Keratinocyte (primary cell): ENCODE measurements at regions not wholly inside any gene's neighbourhood (a gene's known extent, or its start where the extent isn't known, plus 50 kb on each side); places are given as distances from the start of the nearest gene placed in this dataset.

Experiments used
- DNase-seq: peaks from one replicate; pipeline ENCODE4 v3.0.0-alpha.2; 2011; ENCODE audit warnings: low read depth, missing footprints, low spot score
- FAIRE-seq: peaks from 2 replicates; lab custom pipeline; 2011; peaks lifted over from hg19 to GRCh38; lab: Jason Lieb, UNC
- H2AFZ ChIP-seq: 2 replicates; pipeline ENCODE4 v1.6.0; 2012; ENCODE audit warnings: low read length, control low read depth, inconsistent platforms; ENCODE audit not compliant: control insufficient read depth
- H3K27ac ChIP-seq: 2 replicates; pipeline ENCODE4 v1.5.1; 2011; ENCODE audit warnings: low read length; ENCODE audit not compliant: control insufficient read depth, insufficient read depth
- H3K27me3 ChIP-seq: 3 replicates; pipeline ENCODE4 v1.6.0; 2011; ENCODE audit warnings: low read length; ENCODE audit not compliant: control insufficient read depth, insufficient read depth; ENCODE audit errors: extremely low read depth
- H3K36me3 ChIP-seq, 2 experiments: 2 replicates in 1 of 2; 3 replicates in 1 of 2; pipeline ENCODE4 v1.5.1; 2011; ENCODE audit warnings: low read length in 2 of 2, mild to moderate bottlenecking in 1 of 2; ENCODE audit not compliant: control insufficient read depth in 2 of 2, insufficient read depth in 2 of 2; ENCODE audit errors: extremely low read depth in 1 of 2
- H3K4me1 ChIP-seq: 3 replicates; pipeline ENCODE4 v1.5.1; 2011; ENCODE audit warnings: low read length; ENCODE audit not compliant: control insufficient read depth, insufficient read depth; ENCODE audit errors: extremely low read depth
- H3K4me2 ChIP-seq: 3 replicates; pipeline ENCODE4 v1.6.0; 2011; ENCODE audit warnings: low read depth, low read length; ENCODE audit not compliant: control insufficient read depth, insufficient read depth; ENCODE audit errors: extremely low read depth
- H3K4me3 ChIP-seq, 3 experiments: fragments of 200-600 bp in 1 of 3; sonication (generic) in 1 of 3; 2 replicates in 2 of 3; 3 replicates in 1 of 3; pipeline ENCODE4 v1.5.1; 2011 to 2016; ENCODE audit warnings: low read length in 3 of 3, mild to moderate bottlenecking in 3 of 3, control low read depth in 2 of 3, inconsistent platforms in 1 of 3, low read depth in 1 of 3, mixed read lengths in 1 of 3, mixed run types in 1 of 3, moderate library complexity in 1 of 3; ENCODE audit not compliant: control insufficient read depth in 2 of 3, insufficient read depth in 2 of 3; ENCODE audit errors: extremely low read depth in 1 of 3
- H3K79me2 ChIP-seq: 2 replicates; pipeline ENCODE4 v1.6.0; 2012; ENCODE audit warnings: low read length; ENCODE audit not compliant: control insufficient read depth, insufficient read depth
- H3K9ac ChIP-seq: 3 replicates; pipeline ENCODE4 v1.6.0; 2011; ENCODE audit warnings: low read length; ENCODE audit not compliant: control insufficient read depth, insufficient read depth; ENCODE audit errors: extremely low read depth
- H3K9me1 ChIP-seq: 3 replicates; pipeline ENCODE4 v1.6.0; 2011; ENCODE audit warnings: low read length; ENCODE audit not compliant: control insufficient read depth, insufficient read depth; ENCODE audit errors: extremely low read depth
- H3K9me3 ChIP-seq: 2 replicates; pipeline ENCODE4 v1.5.1; 2012; ENCODE audit warnings: low read depth, low read length; ENCODE audit not compliant: control insufficient read depth
- H4K20me1 ChIP-seq: 3 replicates; pipeline ENCODE4 v1.6.0; 2011; ENCODE audit warnings: low read length; ENCODE audit not compliant: control insufficient read depth, insufficient read depth; ENCODE audit errors: extremely low read depth
- CTCF ChIP-seq, 3 experiments: IDR thresholded peaks in 1 of 3; conservative IDR thresholded peaks in 1 of 3; optimal IDR thresholded peaks in 1 of 3; 2 replicates in 2 of 3; 3 replicates in 1 of 3; pipeline versions ENCODE3 to v1.5.1; 2011; ENCODE audit warnings: low read length in 3 of 3, mild to moderate bottlenecking in 3 of 3, moderate library complexity in 2 of 3, control low read depth in 1 of 3, inconsistent platforms in 1 of 3; ENCODE audit not compliant: insufficient read depth in 2 of 3; ENCODE audit errors: extremely low read depth in 1 of 3
- EZH2 ChIP-seq: IDR thresholded peaks from one replicate; pipeline ENCODE4 v1.6.1; 2012; ENCODE audit warnings: inconsistent platforms, mild to moderate bottlenecking, low read length, moderate library complexity
- dilution Hi-C: fragments of 300-500 bp; cut with MboI; formaldehyde crosslinking; loops from one replicate; pipeline ENCODE4 v1.7.0; 2020; ENCODE audit warnings: low sequenced_read_pairs; ENCODE audit not compliant: extremely low pct_ligation_motif_present

GRCh38 chr7:96869538-96869937, 135.8 kb upstream of the DLX6 start:
- H3K79me2 ChIP-seq: no peaks in the 10 kb centered on the region
- peaks cover 17% of the 10 kb centered on the region for H3K4me1 ChIP-seq
- H3K27ac ChIP-seq: no peak overlapping the region
- no peak overlapping the region for H3K4me3 ChIP-seq
- no peak overlapping the region for H3K9ac ChIP-seq
- FAIRE-seq: no peak
- H3K27me3 ChIP-seq: no peaks in the 10 kb centered on the region
- no peaks in the 10 kb centered on the region for H3K36me3 ChIP-seq
- H3K9me1 ChIP-seq: no peaks in the 10 kb centered on the region
- dilution Hi-C loops: no loop called here
- H3K4me2 ChIP-seq: no peak overlapping the region
- H3K9me3 ChIP-seq: no peaks in the 10 kb centered on the region
- H4K20me1 ChIP-seq: no peaks in the 10 kb centered on the region
- no peak for DNase-seq
- no peak overlapping the region for H2AFZ ChIP-seq
- TF ChIP-seq EZH2: no peak
- TF ChIP-seq CTCF (optimal IDR thresholded peaks at IDR 0.05 in 1 of 3, IDR thresholded peaks at IDR 0.05 in 1 of 3, conservative IDR thresholded peaks at IDR 0.05 in 1 of 3; ENCODE audit: extremely low read depth in 1 of 3, insufficient read depth in 2 of 3, low read length in 3 of 3): no peak

- Histone ChIP-seq H3K9ac (no peak overlapping the region), H3K4me3 (no peak overlapping the region), H3K79me2 (no peaks in the 10 kb centered on the region), H3K9me3 (no peaks in the 10 kb centered on the region), H3K27me3 (no peaks in the 10 kb centered on the region), H2AFZ (no peak overlapping the region), H3K36me3 (no peaks in the 10 kb centered on the region), H3K4me2 (peak overlapping the region; percentile 49), H4K20me1 (no peaks in the 10 kb centered on the region), H3K4me1 (peaks cover 17% of the 10 kb centered on the region), H3K9me1 (no peaks in the 10 kb centered on the region), H3K27ac (peak overlapping the region; percentile 55)
- dilution Hi-C loops: no loop called here
- TF ChIP-seq CTCF (optimal IDR thresholded peaks at IDR 0.05 in 1 of 3, IDR thresholded peaks at IDR 0.05 in 1 of 3, conservative IDR thresholded peaks at IDR 0.05 in 1 of 3; ENCODE audit: extremely low read depth in 1 of 3, insufficient read depth in 2 of 3, low read length in 3 of 3) (no peak), EZH2 (no peak)
- DNase-seq (peak; percentile 7), FAIRE-seq (peak; percentile 69)
Observed at GRCh38 chr7:96870185-96870584, 135.2 kb upstream of the DLX6 start.
